Type B pancreatic cell (in vitro differentiated cells): ENCODE measurements at regions not wholly inside any gene's neighbourhood (a gene's known extent, or its start where the extent isn't known, plus 50 kb on each side); places are given as distances from the start of the nearest gene placed in this dataset.

Experiments used
- DNase-seq: peaks from one replicate; pipeline ENCODE4 v3.0.0; 2021; ENCODE audit warnings: mixed read lengths; ENCODE audit not compliant: unreplicated experiment; ENCODE audit errors: extremely low spot score
- H3K27ac Mint-ChIP-seq: 2 replicates; pipeline ENCODE4 v1.8.0; 2021; ENCODE audit warnings: mild to moderate bottlenecking, mixed read lengths
- H3K27me3 Mint-ChIP-seq: 2 replicates; pipeline ENCODE4 v1.8.0; 2021; ENCODE audit warnings: mixed read lengths
- H3K36me3 Mint-ChIP-seq: 2 replicates; pipeline ENCODE4 v1.8.0; 2021; ENCODE audit warnings: mixed read lengths
- H3K4me1 Mint-ChIP-seq: one replicate; pipeline ENCODE4 v1.8.0; 2021; ENCODE audit warnings: mixed read lengths; ENCODE audit not compliant: unreplicated experiment
- H3K4me3 Mint-ChIP-seq: 2 replicates; pipeline ENCODE4 v1.8.0; 2021; ENCODE audit warnings: mild to moderate bottlenecking, mixed read lengths
- H3K9me3 Mint-ChIP-seq: 2 replicates; pipeline ENCODE4 v1.8.0; 2021; ENCODE audit warnings: mixed read lengths
- CTCF ChIP-seq: fragments of 200-600 bp; sonication (generic); conservative IDR thresholded peaks from 2 replicates; pipeline ENCODE4 v1.5.0; 2021; ENCODE audit warnings: antibody characterized with exemption, mild to moderate bottlenecking

- Mint-ChIP-seq H3K4me1 (no peaks in the 10 kb centered on the region), H3K4me3 (no peak overlapping the region), H3K27ac (no peak overlapping the region), H3K9me3 (no peaks in the 10 kb centered on the region), H3K36me3 (no peaks in the 10 kb centered on the region), H3K27me3 (peaks cover 3% of the 10 kb centered on the region)
- DNase-seq, result no peak
- TF ChIP-seq CTCF, result no peak
Observed at GRCh38 chr4:178966644-178967043, 1524.4 kb upstream of the AGA start.

GRCh38 chr4:178970433-178971140, 1528.3 kb upstream of the AGA start:
- no peaks in the 10 kb centered on the region for H3K4me1 Mint-ChIP-seq
- DNase-seq, result no peak
- no peak for TF ChIP-seq CTCF
- H3K27ac Mint-ChIP-seq, result no peak overlapping the region
- H3K27me3 Mint-ChIP-seq, result peaks cover 3% of the 10 kb centered on the region
- H3K36me3 Mint-ChIP-seq, result no peaks in the 10 kb centered on the region
- no peak overlapping the region for H3K4me3 Mint-ChIP-seq
- no peaks in the 10 kb centered on the region for H3K9me3 Mint-ChIP-seq

- Mint-ChIP-seq H3K9me3 (no peaks in the 10 kb centered on the region), H3K4me1 (no peaks in the 10 kb centered on the region), H3K36me3 (no peaks in the 10 kb centered on the region), H3K4me3 (no peak overlapping the region), H3K27ac (no peak overlapping the region), H3K27me3 (no peaks in the 10 kb centered on the region)
- TF ChIP-seq CTCF, result no peak
- no peak for DNase-seq
Observed at GRCh38 chr4:178976861-178977260, 1534.6 kb upstream of the AGA start.

GRCh38 chr4:178993306-178993705, 1551.1 kb upstream of the AGA start:
- Mint-ChIP-seq H3K27ac (no peak overlapping the region), H3K9me3 (no peaks in the 10 kb centered on the region)

GRCh38 chr4:179001918-179002317, 1559.7 kb upstream of the AGA start:
- DNase-seq, result no peak
- Mint-ChIP-seq H3K27ac (no peak overlapping the region), H3K4me3 (no peak overlapping the region), H3K36me3 (no peaks in the 10 kb centered on the region), H3K4me1 (no peaks in the 10 kb centered on the region), H3K9me3 (no peaks in the 10 kb centered on the region), H3K27me3 (no peaks in the 10 kb centered on the region)
- TF ChIP-seq CTCF, result no peak

More at GRCh38 chr4:178993306-178993705, 1551.1 kb upstream of the AGA start:
- TF ChIP-seq CTCF, result no peak
- Mint-ChIP-seq H3K36me3 (no peaks in the 10 kb centered on the region), H3K4me1 (no peaks in the 10 kb centered on the region), H3K27me3 (no peaks in the 10 kb centered on the region), H3K4me3 (no peak overlapping the region)
- DNase-seq, result no peak
